NCI-H2107 (cell line): ENCODE measurements at regions not wholly inside any gene's neighbourhood (a gene's known extent, or its start where the extent isn't known, plus 50 kb on each side); places are given as distances from the start of the nearest gene placed in this dataset.
"Not testable (repeated sequence)": the region's sequence is repeated elsewhere in the genome, so short reads cannot be mapped to it uniquely, and the experiment has no call there.

Source experiments
- DNase-seq: peaks from one replicate; lab custom pipeline; 2025; lab: John Stamatoyannopoulos, UW

- DNase-seq, result no peak
These were observed 279.6 kb upstream of the CADM2 start for GRCh38 chr3:84679211-84679610.

DNA sequence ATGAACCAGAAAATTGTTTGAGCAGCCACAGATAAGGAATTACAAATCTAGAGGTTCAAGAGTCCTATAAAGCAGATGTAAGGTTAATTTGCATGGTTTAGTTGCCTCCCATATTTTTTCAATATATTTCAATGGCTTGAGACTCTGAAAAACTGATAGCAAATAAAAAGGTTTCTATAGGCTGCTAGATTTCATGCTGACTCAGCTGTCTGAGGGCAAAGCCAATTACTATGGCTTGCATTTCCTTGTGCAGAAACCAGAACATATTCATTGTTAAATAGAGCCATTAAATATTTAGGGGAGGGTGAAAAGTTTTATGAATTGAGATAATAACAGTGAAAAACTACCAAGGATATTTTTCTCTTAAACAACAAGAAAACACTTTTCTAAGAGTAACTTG, 278.1 kb upstream of the CADM2 start:
- no peak for DNase-seq

DNA sequence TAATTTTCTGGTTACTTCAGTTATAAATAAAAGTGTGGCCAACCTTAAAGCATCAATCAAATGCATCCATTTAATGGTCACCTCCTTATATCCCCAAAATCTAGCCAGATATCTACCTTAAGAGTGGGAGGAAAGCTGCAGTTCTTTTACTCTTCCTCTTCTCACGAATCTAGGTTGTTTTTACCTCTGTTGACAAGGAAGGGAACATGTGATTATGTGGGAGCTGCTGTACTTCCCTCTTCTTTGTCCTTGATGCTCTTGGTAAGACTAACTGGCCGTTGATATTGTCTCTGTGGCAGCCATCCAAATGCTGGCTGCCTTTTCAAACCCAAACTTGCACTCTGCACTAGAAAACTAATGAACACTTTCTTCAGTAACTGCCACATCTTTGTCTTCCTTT, 275.3 kb upstream of the CADM2 start:
- DNase-seq, result no peak

DNA sequence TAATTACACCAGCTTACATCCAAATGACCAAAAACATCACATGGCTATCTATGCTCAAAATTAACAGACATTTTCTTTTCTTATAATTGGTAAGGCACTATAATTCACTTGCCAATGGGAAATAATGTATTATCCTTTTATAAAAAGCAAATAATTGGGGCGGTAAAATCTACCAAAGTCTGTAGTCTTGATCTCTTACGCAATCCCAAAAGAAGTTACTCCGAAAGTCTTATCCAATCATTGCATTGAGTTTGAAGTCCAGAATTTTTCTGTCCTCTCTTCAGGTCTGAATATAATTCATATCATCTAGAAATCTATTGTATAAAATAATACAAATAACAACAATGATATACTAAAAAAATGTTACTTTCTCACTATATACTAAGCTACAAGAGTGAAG, 273.3 kb upstream of the CADM2 start:
- no peak for DNase-seq

DNA sequence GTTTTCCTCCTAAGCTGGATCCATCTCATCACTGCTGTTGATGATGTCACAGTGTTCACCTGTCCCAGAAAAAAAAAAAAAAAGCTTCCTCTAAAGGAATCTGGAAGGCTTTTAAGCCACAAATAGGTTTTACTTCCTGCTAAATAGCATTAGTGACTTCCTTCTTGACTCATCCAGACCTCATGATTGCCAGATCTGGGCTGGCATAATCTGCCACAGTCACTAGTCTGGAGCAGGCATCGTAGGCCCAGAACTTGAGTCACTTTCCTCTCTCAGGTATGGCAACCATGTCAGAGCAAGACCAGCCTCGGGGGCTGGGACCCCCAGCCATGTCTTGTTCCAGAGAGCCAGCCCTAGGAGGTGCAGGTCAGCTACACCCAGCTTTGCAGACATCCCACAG, 266.5 kb upstream of the CADM2 start:
- DNase-seq, result no peak

GRCh38 chr3:84710288-84710687, 248.5 kb upstream of the CADM2 start:
- DNase-seq, result not testable (repeated sequence)

- no peak for DNase-seq
These were observed 240.9 kb upstream of the CADM2 start for GRCh38 chr3:84717894-84718293.

DNA sequence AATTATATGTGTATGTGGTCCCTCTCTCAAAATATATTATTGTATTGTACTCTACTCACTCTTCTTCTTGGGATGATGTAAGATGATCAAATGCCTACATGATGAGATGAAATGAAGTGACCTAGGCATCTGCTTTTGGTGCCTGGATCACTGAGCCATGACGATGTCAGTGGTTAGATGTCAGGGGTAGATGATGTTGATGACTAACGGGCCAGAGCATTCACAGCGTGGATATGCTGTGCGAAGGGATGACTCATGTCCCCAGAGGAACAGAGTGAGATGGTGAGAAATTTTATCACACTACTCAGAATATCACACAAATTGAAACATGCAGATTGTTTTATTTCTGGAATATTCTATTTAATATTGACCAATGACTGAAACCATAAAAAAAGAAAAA, 233.9 kb upstream of the CADM2 start:
- no peak for DNase-seq

- no peak for DNase-seq
These were observed 231.2 kb upstream of the CADM2 start for GRCh38 chr3:84727616-84728015.

DNA sequence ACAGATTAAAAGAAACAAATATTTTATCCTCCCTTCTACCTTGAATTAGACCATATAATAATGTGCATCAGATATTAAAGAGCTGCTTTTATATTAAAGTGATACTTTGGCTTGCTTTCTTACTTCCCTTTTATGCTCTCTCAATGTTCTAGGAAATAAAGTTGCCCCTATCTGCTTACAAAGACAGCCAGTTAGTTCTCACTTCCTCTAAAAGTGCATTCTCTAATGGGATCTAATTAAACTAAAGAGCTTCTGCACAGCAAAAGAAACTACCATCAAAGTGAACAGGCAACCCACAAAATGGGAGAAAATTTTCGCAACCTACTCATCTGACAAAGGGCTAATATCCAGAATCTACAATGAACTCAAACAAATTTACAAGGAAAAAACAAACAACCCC, 224.1 kb upstream of the CADM2 start:
- DNase-seq, result not testable (repeated sequence)

- DNase-seq, result no peak
These were observed 220.7 kb upstream of the CADM2 start for GRCh38 chr3:84738086-84738485.

DNA sequence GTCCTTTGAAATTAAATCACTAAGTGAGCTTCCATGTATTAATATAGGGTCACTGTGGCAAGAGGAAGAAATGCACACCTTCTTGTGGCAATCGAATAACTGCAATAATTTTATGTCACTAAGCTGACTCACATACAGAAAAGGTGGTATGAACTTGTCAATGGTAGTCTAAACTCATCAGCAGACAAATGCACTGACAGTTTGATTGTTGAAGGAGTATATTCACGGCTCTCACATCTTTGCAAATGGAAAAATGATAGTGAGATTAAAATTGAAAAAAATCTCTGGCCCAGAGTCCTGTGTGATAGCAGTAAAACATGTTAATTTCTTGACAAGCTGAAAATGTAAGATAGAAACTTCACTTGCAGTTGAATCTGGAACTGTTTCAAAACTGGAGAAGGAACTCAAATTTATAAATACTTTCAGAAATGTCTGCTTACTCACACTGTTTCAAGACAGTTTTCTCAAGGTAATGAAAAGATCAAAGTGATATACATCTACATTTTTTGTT, 215.8 kb upstream of the CADM2 start:
- no peak for DNase-seq

DNA sequence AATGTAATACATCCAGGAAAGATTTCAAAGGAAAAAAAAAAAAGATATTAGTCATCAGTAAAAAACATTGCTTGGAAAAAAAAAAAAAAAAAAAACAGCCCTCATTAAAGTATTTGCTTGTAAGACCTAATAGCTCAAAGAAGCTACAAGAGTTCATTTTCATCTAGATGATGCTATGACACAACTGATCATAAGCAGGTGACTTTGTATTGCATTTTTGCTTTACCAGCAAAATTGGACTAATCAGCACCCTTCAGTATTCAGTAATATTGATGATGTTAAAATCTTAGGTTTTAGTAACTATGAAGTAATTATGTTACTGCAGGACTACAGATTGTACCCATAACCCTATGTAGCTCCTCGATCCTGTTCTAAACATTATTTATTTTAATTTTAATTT, 214.7 kb upstream of the CADM2 start:
- DNase-seq, result no peak

DNA sequence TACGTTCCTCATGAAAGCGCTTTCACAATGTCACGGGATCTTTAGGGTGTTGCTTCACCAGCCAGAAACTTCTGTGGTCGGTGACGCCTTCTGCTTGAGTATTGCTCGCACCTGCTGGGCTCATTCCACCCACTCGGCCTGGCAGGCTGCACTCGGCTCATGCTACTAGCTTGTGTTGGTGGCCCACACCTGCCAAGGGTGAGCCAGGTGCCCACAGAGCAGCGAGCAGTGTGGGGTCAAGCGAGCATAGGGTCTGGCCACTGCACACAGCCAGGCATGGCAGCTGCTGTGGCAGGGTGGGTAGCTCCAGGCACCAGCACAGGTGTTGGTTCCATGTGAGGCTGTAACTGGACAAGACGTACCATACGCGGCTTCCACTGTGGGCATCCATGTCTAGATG, 202.9 kb upstream of the CADM2 start:
- no peak for DNase-seq

GRCh38 chr3:84759361-84759760, 199.4 kb upstream of the CADM2 start:
- DNase-seq, result no peak

DNA sequence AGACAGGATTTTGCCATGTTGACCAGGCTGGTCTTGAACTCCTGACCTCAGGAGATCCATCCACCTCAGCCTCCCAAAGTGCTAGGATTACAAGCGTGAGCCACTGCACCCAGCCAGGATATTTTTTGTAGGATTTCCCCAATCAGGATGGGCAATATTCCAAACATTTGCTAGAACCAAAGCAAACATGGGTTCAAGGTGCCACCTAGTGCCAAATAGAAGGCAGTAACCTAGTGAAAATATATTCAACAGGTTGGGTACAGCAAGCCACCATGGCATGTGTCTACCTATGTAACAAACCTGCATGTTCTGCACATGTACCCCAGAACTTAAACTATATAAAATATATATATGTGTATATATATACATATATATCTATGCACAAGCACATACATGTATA, 185.9 kb upstream of the CADM2 start:
- DNase-seq, result peak; percentile 2

DNA sequence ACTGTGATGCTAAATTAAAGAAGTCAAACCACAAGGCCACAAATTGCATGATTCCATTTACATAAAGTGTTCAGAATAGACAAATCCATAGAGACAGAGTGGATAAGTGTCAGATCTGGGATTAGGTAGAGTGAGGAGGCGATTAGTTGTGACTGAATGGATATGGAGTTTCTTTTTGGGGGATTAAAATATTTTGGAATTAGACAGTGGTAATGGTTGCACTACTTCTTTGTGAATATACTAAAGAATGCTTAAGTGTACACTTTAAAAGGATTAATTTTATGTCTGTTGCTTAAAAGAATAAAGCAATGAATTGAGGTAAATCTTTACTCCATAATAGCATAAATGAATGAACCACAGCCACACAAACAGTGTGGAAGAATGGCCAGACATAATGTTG, 175.5 kb upstream of the CADM2 start:
- no peak for DNase-seq

- DNase-seq, result no peak
These were observed 168.8 kb upstream of the CADM2 start for GRCh38 chr3:84789961-84790360.

DNA sequence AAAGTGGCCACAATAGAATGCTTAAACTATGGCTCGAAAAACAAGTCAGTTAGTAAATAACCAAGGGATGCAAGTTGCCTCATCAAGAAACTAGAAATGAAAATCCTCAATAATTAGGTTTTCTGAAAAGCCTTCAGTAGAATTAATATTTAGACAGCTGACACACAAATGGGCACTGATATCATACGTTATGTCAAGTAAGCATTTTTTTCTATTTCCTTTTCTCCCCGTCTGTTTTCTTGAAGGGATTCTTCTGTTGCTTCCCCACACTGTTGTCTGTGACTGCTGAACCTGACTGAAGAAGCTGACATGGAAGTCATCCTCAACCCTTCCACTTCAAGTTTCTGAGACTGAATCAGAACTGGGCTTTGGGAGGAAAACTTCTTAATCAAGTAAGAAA, 151.8 kb upstream of the CADM2 start:
- DNase-seq, result no peak

DNA sequence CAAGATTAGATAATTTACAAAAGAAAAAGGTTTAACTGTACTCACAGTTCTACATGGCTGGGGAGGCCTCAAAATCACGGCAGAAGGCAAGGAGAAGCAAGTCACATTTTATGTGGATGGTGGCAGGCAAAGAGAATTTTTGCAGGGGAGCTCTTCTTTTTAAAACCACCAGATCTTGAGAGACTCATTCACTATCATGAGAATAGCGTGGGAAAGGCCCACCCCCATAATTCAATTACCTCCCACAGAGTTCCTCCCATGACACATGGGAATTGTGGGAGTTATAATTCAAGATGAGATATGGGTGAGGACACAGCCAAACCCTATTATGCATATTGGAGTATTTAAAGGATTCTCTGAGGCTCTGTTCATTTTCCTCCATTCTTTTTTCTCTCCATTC, 138.7 kb upstream of the CADM2 start:
- no peak for DNase-seq

- no peak for DNase-seq
These were observed 137.9 kb upstream of the CADM2 start for GRCh38 chr3:84820906-84821305.

DNA sequence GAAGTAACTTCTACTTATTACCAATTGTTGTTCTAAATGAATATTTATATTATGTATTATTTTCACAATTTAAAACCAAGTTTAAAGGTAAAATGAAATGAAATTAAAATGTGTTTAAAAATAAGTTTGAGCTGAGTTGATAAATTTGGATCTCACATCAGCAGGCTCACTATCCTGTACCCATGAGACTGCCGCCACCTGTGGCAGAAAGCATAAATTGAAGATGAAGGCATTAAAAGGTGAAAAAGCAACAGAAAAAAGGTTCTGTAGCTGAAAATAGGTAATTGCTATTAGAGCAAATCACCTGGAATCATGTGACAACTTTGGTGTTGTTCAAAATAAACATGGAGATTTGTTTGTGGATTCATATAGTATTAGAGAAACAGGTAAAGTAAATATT, 133.0 kb upstream of the CADM2 start:
- DNase-seq, result no peak

- DNase-seq, result no peak
These were observed 128.3 kb upstream of the CADM2 start for GRCh38 chr3:84830476-84830875.

DNA sequence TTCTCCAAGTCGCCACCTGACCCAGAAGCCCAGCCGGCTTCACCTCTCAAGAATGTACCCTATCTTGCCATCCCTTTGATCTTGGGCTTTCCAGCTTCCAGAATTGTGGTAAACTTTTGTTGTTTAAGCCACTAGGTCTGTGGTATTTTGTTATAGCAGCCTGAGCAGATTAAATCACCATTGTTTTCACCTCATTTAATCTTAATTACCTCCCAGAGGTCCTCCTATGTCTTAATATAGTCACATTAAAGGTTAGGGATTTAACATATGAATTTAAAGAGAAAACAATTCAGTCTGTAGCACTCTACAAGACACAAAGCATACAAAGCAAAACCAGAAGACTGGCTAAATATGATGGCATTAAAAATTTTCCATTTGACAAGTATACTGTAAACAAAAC, 123.4 kb upstream of the CADM2 start:
- no peak for DNase-seq

DNA sequence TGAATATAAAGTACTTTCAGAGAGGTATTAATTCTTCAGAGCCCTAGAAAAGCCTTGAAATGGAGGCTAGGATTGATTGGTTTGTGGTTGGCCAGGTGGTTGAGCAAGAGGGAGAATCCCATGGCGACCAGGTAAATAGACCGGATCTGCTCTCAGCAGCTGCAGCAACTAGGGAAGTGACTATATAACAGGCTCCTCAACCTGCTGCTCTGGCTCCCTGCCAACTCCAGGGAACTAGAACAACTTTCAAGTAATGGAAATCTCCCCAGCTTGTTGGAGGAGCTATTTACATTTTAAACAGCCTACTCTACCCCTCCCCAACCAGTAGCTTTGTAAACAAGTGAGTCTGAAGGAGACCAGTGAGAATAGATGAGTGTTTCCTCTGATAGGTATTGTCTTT, 121.8 kb upstream of the CADM2 start:
- peak; percentile 96 for DNase-seq
